ENCODE measurements at regions not wholly inside any gene's neighbourhood (a gene's known extent, or its start where the extent isn't known, plus 50 kb on each side); places are given as distances from the start of the nearest gene placed in this dataset.

DNA sequence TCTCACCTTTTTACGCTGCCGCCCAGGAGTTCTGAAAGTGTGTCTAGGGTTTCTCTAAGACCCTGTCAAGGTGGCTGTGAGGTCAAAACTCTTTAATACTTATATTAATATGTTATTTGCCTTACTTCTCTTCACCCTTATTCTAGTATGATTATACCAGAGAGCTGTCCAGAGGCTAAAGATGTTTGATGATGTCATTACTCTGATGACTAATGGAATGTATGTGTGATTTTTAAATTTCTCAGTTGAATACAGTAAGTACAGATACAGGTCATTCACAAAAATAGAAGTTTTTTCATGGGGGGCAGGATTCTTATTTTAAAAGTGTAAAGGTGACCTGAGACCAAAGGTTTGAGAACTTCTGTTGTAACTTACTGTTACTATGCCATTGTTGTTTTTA, 150.6 kb upstream of the FOXP2 start:
- WGBS, 2 donors: 92 to 100% methylated on average over 2 of the region's 2 CpGs
- Histone ChIP-seq H3K27ac (no peak overlapping the region), H3K27me3 (no peaks in the 10 kb centered on the region), H3K4me3 (no peak overlapping the region), H3K4me1 (no peaks in the 10 kb centered on the region), H3K36me3 (no peaks in the 10 kb centered on the region), H3K9me3 (peaks cover 0 to 3% (median 0%) of the 10 kb centered on the region in 4 donors)
- DNase-seq (ENCODE audit: low spot score in 2 of 2): no peak
- TF ChIP-seq POLR2A (IDR thresholded peaks at IDR 0.05) (no peak), EP300 (IDR thresholded peaks at IDR 0.05) (no peak)
- TF ChIP-seq, protein P1, sequence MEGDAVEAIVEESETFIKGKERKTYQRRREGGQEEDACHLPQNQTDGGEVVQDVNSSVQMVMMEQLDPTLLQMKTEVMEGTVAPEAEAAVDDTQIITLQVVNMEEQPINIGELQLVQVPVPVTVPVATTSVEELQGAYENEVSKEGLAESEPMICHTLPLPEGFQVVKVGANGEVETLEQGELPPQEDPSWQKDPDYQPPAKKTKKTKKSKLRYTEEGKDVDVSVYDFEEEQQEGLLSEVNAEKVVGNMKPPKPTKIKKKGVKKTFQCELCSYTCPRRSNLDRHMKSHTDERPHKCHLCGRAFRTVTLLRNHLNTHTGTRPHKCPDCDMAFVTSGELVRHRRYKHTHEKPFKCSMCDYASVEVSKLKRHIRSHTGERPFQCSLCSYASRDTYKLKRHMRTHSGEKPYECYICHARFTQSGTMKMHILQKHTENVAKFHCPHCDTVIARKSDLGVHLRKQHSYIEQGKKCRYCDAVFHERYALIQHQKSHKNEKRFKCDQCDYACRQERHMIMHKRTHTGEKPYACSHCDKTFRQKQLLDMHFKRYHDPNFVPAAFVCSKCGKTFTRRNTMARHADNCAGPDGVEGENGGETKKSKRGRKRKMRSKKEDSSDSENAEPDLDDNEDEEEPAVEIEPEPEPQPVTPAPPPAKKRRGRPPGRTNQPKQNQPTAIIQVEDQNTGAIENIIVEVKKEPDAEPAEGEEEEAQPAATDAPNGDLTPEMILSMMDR (IDR thresholded peaks at IDR 0.05): no peak

DNA sequence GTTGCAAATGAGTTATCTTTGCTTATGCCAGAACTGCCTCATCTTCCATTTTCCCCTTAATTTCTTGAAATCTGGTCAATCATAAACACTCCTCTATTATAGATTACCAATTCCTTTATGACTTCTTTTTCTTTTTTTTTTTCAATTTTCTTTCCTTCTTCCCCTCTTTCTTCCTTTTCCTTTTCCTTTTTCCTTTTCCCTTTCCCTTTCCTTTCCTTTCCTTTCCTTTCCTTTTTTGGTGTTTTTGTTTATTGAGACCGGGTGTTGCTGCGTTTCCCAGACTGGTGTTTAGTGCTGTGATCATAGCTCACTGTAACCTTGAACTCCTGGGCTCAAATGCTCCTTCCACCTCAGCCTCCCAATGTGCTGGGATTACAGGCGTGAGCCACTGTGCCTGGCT, 151.4 kb upstream of the FOXP2 start:
- Histone ChIP-seq H3K4me3 (no peak overlapping the region), H3K9me3 (peaks cover 0 to 3% (median 0%) of the 10 kb centered on the region in 4 donors), H3K27me3 (no peaks in the 10 kb centered on the region), H3K4me1 (no peaks in the 10 kb centered on the region), H3K27ac (no peak overlapping the region), H3K36me3 (no peaks in the 10 kb centered on the region)
- TF ChIP-seq EP300 (IDR thresholded peaks at IDR 0.05) (no peak), POLR2A (IDR thresholded peaks at IDR 0.05) (no peak)
- TF ChIP-seq, protein P1 (IDR thresholded peaks at IDR 0.05): no peak
- no peak for DNase-seq (ENCODE audit: low spot score in 2 of 2)
- WGBS, 2 donors: 69 to 79% methylated on average over 3 of the region's 3 CpGs

DNA sequence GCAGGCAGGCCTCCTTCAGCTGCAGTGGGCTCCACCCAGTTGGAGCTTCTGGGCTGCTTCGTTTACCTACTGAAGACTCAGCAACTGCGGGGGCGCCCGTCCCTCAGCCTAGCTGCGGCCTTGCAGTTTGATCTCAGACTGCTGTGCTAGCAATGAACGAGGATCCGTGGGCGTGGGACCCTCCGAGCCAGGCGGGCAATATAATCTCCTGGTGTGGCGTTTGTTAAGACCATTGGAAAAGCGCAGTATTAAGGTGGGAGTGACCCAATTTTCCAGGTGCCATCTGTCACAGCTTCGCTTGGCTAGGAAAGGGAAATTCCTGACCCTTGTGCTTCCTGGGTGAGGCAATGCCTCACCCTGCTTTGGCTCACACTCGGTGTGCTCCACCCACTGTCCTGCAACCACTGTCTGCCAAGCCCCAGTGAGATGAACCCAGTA, 159.2 kb upstream of the FOXP2 start:
- H3K4me1 ChIP-seq: no peaks in the 10 kb centered on the region
- H3K9me3 ChIP-seq: peaks cover 0 to 12% (median 2%) of the 10 kb centered on the region in 4 donors
- H3K27me3 ChIP-seq: no peaks in the 10 kb centered on the region
- H3K36me3 ChIP-seq: no peaks in the 10 kb centered on the region
- no peak for TF ChIP-seq POLR2A (IDR thresholded peaks at IDR 0.05)
- TF ChIP-seq, protein P1 (IDR thresholded peaks at IDR 0.05): no peak
- DNase-seq (ENCODE audit: low spot score in 2 of 2): no peak
- WGBS, 2 donors: 89 to 90% methylated on average over 14 of the region's 14 CpGs
- no peak overlapping the region for H3K27ac ChIP-seq
- H3K4me3 ChIP-seq: no peak overlapping the region

DNA sequence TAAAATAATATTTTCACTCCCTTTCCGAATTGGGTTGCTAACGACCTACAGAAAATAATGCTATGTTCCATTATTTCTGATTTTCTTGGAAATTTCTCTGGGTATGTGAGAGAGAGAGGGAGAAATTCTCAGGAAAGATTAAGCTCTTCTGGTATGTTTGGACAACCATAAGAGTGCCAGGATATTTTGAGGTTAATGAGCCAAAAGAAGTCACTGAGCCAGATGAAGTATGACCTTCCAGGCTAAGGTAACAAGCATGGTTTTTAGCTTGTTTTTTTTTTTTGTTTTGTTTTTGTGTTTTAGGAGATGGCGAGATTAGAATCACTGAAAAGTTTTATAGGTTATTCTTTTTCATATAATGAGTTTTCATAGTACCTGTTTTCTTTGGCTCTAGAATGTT, 171.0 kb upstream of the FOXP2 start:
- no peak for DNase-seq (ENCODE audit: low spot score in 2 of 2)
- H3K4me1 ChIP-seq: no peaks in the 10 kb centered on the region
- no peak overlapping the region for H3K27ac ChIP-seq
- no peaks in the 10 kb centered on the region for H3K27me3 ChIP-seq
- no peaks in the 10 kb centered on the region for H3K36me3 ChIP-seq
- TF ChIP-seq POLR2A (IDR thresholded peaks at IDR 0.05): no peak
- no peak overlapping the region for H3K4me3 ChIP-seq
- WGBS, 2 donors: 67 to 70% methylated on average over 3 of the region's 3 CpGs
- H3K9me3 ChIP-seq: no peaks in the 10 kb centered on the region

DNA sequence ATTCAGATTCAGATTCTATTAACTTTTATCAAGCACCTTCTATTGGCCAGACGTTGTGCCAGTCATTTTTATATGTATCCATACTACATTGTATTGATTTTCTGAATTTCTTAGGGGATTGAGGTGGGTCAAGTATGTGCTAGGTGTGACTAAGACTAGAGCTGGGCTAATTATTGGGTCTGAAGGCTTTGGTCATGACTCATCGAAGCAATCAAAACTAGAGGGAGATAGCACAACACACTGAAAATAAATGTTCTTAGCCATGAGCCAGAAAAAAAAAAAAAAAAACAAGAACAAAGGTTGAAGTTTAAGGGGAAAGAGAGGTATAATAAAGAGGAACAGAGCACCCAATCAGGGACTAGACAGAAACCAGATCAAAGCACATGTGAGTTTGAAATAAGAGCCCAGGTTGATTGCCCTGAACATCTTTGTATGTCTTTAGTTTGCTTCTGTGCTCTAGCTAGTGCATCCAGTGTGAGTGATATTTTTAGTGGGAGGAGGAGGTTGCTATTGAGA, 171.6 kb upstream of the FOXP2 start:
- Histone ChIP-seq H3K4me3 (no peak overlapping the region), H3K27ac (no peak overlapping the region), H3K36me3 (no peaks in the 10 kb centered on the region), H3K27me3 (no peaks in the 10 kb centered on the region), H3K9me3 (no peaks in the 10 kb centered on the region), H3K4me1 (no peaks in the 10 kb centered on the region)
- 61 to 74% methylated on average over 2 of the region's 2 CpGs for WGBS, 2 donors
- TF ChIP-seq, protein P1 (IDR thresholded peaks at IDR 0.05): no peak
- DNase-seq (ENCODE audit: low spot score in 2 of 2): no peak

DNA sequence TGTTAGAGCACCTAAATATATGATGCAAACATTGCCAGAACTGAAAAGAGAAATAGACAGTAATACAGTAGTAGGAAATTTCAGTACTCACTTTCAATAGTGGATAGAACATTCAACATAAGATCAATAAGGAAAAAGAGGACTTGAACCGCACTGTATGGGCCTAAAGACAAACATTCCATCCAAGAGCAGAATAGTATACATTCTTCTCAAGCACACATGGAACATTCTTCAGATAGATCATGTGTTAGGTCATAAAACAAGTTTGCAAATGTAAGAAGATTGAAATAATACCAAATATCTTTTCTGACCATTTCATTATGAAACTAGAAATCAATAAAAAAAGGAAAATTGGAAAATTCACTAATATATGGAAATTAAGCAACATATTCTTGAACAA, 185.4 kb upstream of the FOXP2 start:
- no peaks in the 10 kb centered on the region for H3K36me3 ChIP-seq
- no peak for DNase-seq (ENCODE audit: low spot score in 2 of 2)
- TF ChIP-seq POLR2A (IDR thresholded peaks at IDR 0.05) (no peak), EP300 (IDR thresholded peaks at IDR 0.05) (no peak)
- TF ChIP-seq, protein P1 (IDR thresholded peaks at IDR 0.05): no peak
- no peak overlapping the region for H3K27ac ChIP-seq
- no peaks in the 10 kb centered on the region for H3K4me1 ChIP-seq
- no peak overlapping the region for H3K4me3 ChIP-seq
- 47 to 69% methylated on average over 1 of the region's 1 CpG for whole genome bisulfite sequencing, 2 donors
- no peaks in the 10 kb centered on the region for H3K27me3 ChIP-seq
- no peaks in the 10 kb centered on the region for H3K9me3 ChIP-seq
